Mesenchymal stem cell (in vitro differentiated cells and primary cell): ENCODE measurements at regions not wholly inside any gene's neighbourhood (a gene's known extent, or its start where the extent isn't known, plus 50 kb on each side); places are given as distances from the start of the nearest gene placed in this dataset.
A peak's percentile ranks its signal among the peaks of the same experiment; 100 is the strongest.

Source experiments
- DNase-seq: peaks from one replicate; pipeline ENCODE4 v3.0.0-alpha.2; 2013
- H2AFZ ChIP-seq: one replicate; pipeline ENCODE4 v1.6.1; 2013; ENCODE audit warnings: low read depth, mild to moderate bottlenecking, control low read depth, inconsistent platforms, low read length, moderate library complexity
- H2AK5ac ChIP-seq: 2 replicates; pipeline ENCODE4 v1.6.1; 2013; ENCODE audit warnings: low read length, moderate library complexity, mild to moderate bottlenecking, inconsistent platforms; ENCODE audit not compliant: severe bottlenecking
- H2BK120ac ChIP-seq: one replicate; pipeline ENCODE4 v1.6.1; 2013; ENCODE audit warnings: low read depth, mild to moderate bottlenecking, inconsistent platforms, low read length, moderate library complexity
- H2BK12ac ChIP-seq, 2 experiments: one replicate each; pipeline ENCODE4 v1.6.1; 2013; ENCODE audit warnings: inconsistent platforms in 2 of 2, low read length in 2 of 2, mild to moderate bottlenecking in 2 of 2, moderate library complexity in 2 of 2, control low read depth in 1 of 2
- H2BK15ac ChIP-seq: one replicate; pipeline ENCODE4 v1.6.1; 2013; ENCODE audit warnings: mild to moderate bottlenecking, low read depth, inconsistent platforms; ENCODE audit not compliant: poor library complexity, severe bottlenecking
- H2BK5ac ChIP-seq: 2 replicates; pipeline ENCODE4 v1.6.1; 2013; ENCODE audit warnings: low read depth, mild to moderate bottlenecking, low read length, control low read depth, inconsistent platforms; ENCODE audit not compliant: poor library complexity, severe bottlenecking
- H3K14ac ChIP-seq, 2 experiments: one replicate each; pipeline ENCODE4 v1.6.1; 2013; ENCODE audit warnings: inconsistent platforms in 2 of 2, low read length in 2 of 2, control low read depth in 1 of 2, mild to moderate bottlenecking in 1 of 2, moderate library complexity in 1 of 2
- H3K18ac ChIP-seq, 2 experiments: one replicate each; pipeline ENCODE4 v1.6.1; 2013; ENCODE audit warnings: inconsistent platforms in 2 of 2, low read length in 2 of 2, control low read depth in 1 of 2, low read depth in 1 of 2, mild to moderate bottlenecking in 1 of 2
- H3K23ac ChIP-seq, 2 experiments: one replicate each; pipeline ENCODE4 v1.6.1; 2013; ENCODE audit warnings: inconsistent platforms in 2 of 2, low read length in 2 of 2, mild to moderate bottlenecking in 2 of 2, moderate library complexity in 2 of 2, control low read depth in 1 of 2
- H3K27ac ChIP-seq: 2 replicates; pipeline ENCODE4 v1.5.1; 2013; ENCODE audit warnings: mild to moderate bottlenecking, moderate library complexity, low read length, control low read depth, inconsistent platforms; ENCODE audit not compliant: poor library complexity, severe bottlenecking
- H3K27me3 ChIP-seq, 2 experiments: 2 replicates each; pipeline versions ENCODE4 v1.6.1 to v1.7.0; 2013; ENCODE audit warnings: low read length in 2 of 2, mild to moderate bottlenecking in 2 of 2, moderate library complexity in 2 of 2, control low read depth in 1 of 2, inconsistent platforms in 1 of 2; ENCODE audit not compliant: control insufficient read depth in 1 of 2, insufficient read depth in 1 of 2
- H3K36me3 ChIP-seq, 2 experiments: 2 replicates each; pipeline versions ENCODE4 v1.6.1 to v1.7.0; 2013; ENCODE audit warnings: low read length in 2 of 2, control low read depth in 1 of 2, inconsistent platforms in 1 of 2, low read depth in 1 of 2, mild to moderate bottlenecking in 1 of 2; ENCODE audit not compliant: insufficient read depth in 2 of 2, control insufficient read depth in 1 of 2
- H3K4ac ChIP-seq, 2 experiments: one replicate each; pipeline ENCODE4 v1.6.1; 2013; ENCODE audit warnings: inconsistent platforms in 2 of 2, low read length in 2 of 2, mild to moderate bottlenecking in 2 of 2, moderate library complexity in 2 of 2, control low read depth in 1 of 2, low read depth in 1 of 2
- H3K4me1 ChIP-seq: 2 replicates; pipeline ENCODE4 v1.6.1; 2013; ENCODE audit warnings: low read depth, low read length, control low read depth; ENCODE audit not compliant: control insufficient read depth, insufficient read depth
- H3K4me2 ChIP-seq: 2 replicates; pipeline ENCODE4 v1.6.1; 2013; ENCODE audit warnings: low read length, mild to moderate bottlenecking, inconsistent platforms; ENCODE audit not compliant: poor library complexity, severe bottlenecking
- H3K4me3 ChIP-seq, 2 experiments: 2 replicates each; pipeline versions ENCODE4 v1.5.1 to v1.7.0; 2013; ENCODE audit warnings: low read length in 2 of 2, mild to moderate bottlenecking in 2 of 2, control low read depth in 1 of 2, low read depth in 1 of 2; ENCODE audit not compliant: insufficient read depth in 1 of 2
- H3K79me1 ChIP-seq: replicated peaks from 2 replicates; pipeline ENCODE4 v1.6.1; 2013; ENCODE audit warnings: mild to moderate bottlenecking, control low read depth, low read length, inconsistent platforms; ENCODE audit not compliant: poor library complexity, severe bottlenecking
- H3K9ac ChIP-seq: 2 replicates; pipeline ENCODE4 v1.7.0; 2013; ENCODE audit warnings: mild to moderate bottlenecking, low read length, moderate library complexity
- H3K9me3 ChIP-seq: 2 replicates; pipeline ENCODE4 v1.7.0; 2013; ENCODE audit warnings: mild to moderate bottlenecking, low read length; ENCODE audit not compliant: control insufficient read depth
- H4K8ac ChIP-seq: one replicate; pipeline ENCODE4 v1.6.1; 2013; ENCODE audit warnings: inconsistent platforms, mild to moderate bottlenecking, low read length, moderate library complexity
- H4K91ac ChIP-seq: one replicate; pipeline ENCODE4 v1.6.1; 2013; ENCODE audit warnings: mild to moderate bottlenecking, low read length, inconsistent platforms
- WGBS: methylation state at CpG from one replicate; pipeline ENCODE4 v1.1.7; 2013; ENCODE audit warnings: mixed read lengths; 5-methylcytosine and 5-hydroxymethylcytosine counted together

- Histone ChIP-seq H3K4me2 (no peak overlapping the region), H3K27me3 (no peaks in the 10 kb centered on the region), H3K36me3 (no peaks in the 10 kb centered on the region), H2AK5ac (no peak overlapping the region), H3K4me3 (no peak overlapping the region), H3K18ac (no peak overlapping the region), H3K4me1 (no peaks in the 10 kb centered on the region), H2BK5ac (no peak overlapping the region), H2AFZ (no peak overlapping the region), H2BK15ac (no peak overlapping the region), H2BK12ac (no peak overlapping the region), H3K9me3 (no peaks in the 10 kb centered on the region), H2BK120ac (no peak overlapping the region), H3K79me1 (no peaks in the 10 kb centered on the region), H3K23ac (no peak overlapping the region), H4K91ac (no peak overlapping the region), H3K27ac (no peak overlapping the region), H4K8ac (no peak overlapping the region), H3K4ac (no peak overlapping the region), H3K9ac (no peak overlapping the region), H3K14ac (no peak overlapping the region)
- WGBS: 51% methylated on average over 3 of the region's 3 CpGs
- no peak for DNase-seq
Observed at GRCh38 chr10:91335147-91335546, 75.0 kb upstream of the HECTD2 start.

- Histone ChIP-seq H3K4ac (no peak overlapping the region), H3K79me1 (no peaks in the 10 kb centered on the region), H2BK120ac (no peak overlapping the region), H3K4me2 (no peak overlapping the region), H3K27ac (no peak overlapping the region), H3K9me3 (no peaks in the 10 kb centered on the region), H3K9ac (no peak overlapping the region), H2BK12ac (no peak overlapping the region), H3K23ac (no peak overlapping the region), H3K14ac (no peak overlapping the region), H3K27me3 (no peaks in the 10 kb centered on the region), H2AFZ (no peak overlapping the region), H3K36me3 (no peaks in the 10 kb centered on the region), H3K4me1 (peaks cover 2% of the 10 kb centered on the region), H2BK5ac (no peak overlapping the region), H2AK5ac (no peak overlapping the region), H2BK15ac (no peak overlapping the region), H3K18ac (no peak overlapping the region), H4K8ac (no peak overlapping the region), H4K91ac (no peak overlapping the region), H3K4me3 (no peak overlapping the region)
- WGBS: 33% methylated on average over 1 of the region's 1 CpG
- DNase-seq: no peak
Observed at GRCh38 chr10:91339729-91340128, 70.4 kb upstream of the HECTD2 start.

- Histone ChIP-seq H3K23ac (no peak overlapping the region), H3K79me1 (no peaks in the 10 kb centered on the region), H3K36me3 (no peaks in the 10 kb centered on the region), H3K9me3 (no peaks in the 10 kb centered on the region), H2AK5ac (no peak overlapping the region), H2BK120ac (no peak overlapping the region), H3K4me2 (peak overlapping the region; percentile 30), H4K91ac (peak overlapping the region; percentile 70), H4K8ac (peak overlapping the region; percentile 73), H3K27me3 (no peaks in the 10 kb centered on the region), H3K9ac (peak overlapping the region; percentile 65), H3K4ac (no peak overlapping the region), H3K27ac (peak overlapping the region; percentile 80), H2BK5ac (no peak overlapping the region), H3K4me3 (peak overlapping the region in 1 of 2 experiments; percentile 21), H3K18ac (peak overlapping the region; percentile 6 to 78), H2AFZ (no peak overlapping the region), H2BK15ac (no peak overlapping the region), H2BK12ac (no peak overlapping the region), H3K14ac (no peak overlapping the region), H3K4me1 (peaks cover 2% of the 10 kb centered on the region)
- WGBS: 40% methylated on average over 7 of the region's 8 CpGs
- peak; percentile 90 for DNase-seq
Observed at GRCh38 chr10:91340613-91341362, 69.4 kb upstream of the HECTD2 start.

GRCh38 chr10:91341686-91342085 lies 68.5 kb upstream of the HECTD2 start:
- no peak overlapping the region for H2BK12ac ChIP-seq

More at GRCh38 chr10:91341686-91342085, 68.5 kb upstream of the HECTD2 start:
- Histone ChIP-seq H2BK5ac (no peak overlapping the region), H3K23ac (no peak overlapping the region), H3K36me3 (no peaks in the 10 kb centered on the region), H3K79me1 (no peaks in the 10 kb centered on the region), H3K27ac (no peak overlapping the region), H2BK15ac (no peak overlapping the region), H2AK5ac (no peak overlapping the region), H3K9ac (peak overlapping the region; percentile 65), H3K4me1 (peaks cover 2% of the 10 kb centered on the region), H2BK120ac (no peak overlapping the region), H2AFZ (no peak overlapping the region), H3K27me3 (no peaks in the 10 kb centered on the region), H4K8ac (no peak overlapping the region), H3K9me3 (no peaks in the 10 kb centered on the region), H3K4ac (no peak overlapping the region), H3K18ac (peak overlapping the region; percentile 23 to 38), H3K4me3 (no peak overlapping the region), H3K4me2 (no peak overlapping the region), H4K91ac (no peak overlapping the region), H3K14ac (no peak overlapping the region)
- DNase-seq: no peak
